B cell (primary cell): ENCODE measurements at regions not wholly inside any gene's neighbourhood (a gene's known extent, or its start where the extent isn't known, plus 50 kb on each side); places are given as distances from the start of the nearest gene placed in this dataset.

ENCODE experiments used
- ATAC-seq: fragments of 200-7000 bp; cut with Tn5 transposase; one replicate; pipeline ENCODE4 v1.10.0; 2021; ENCODE audit warnings: low read depth, mild to moderate bottlenecking, moderate number of reproducible peaks, moderate library complexity
- CTCF ChIA-PET: fragments of 350-600 bp; sonication (Branson Sonifier 250); formaldehyde crosslinking; loops from one replicate; lab custom pipeline; 2021; ENCODE audit warnings: antibody characterized with exemption, inconsistent platforms; lab: Charles Lee
- POLR2A ChIA-PET: fragments of 350-600 bp; sonication (Branson Sonifier 250); formaldehyde crosslinking; loops from one replicate; lab custom pipeline; 2021; ENCODE audit warnings: antibody characterized with exemption; lab: Charles Lee
- DNase-seq: peaks from one replicate; pipeline ENCODE4 v3.0.0; 2013
- H2AFZ ChIP-seq: 2 replicates; pipeline ENCODE4 v1.6.1; 2012; ENCODE audit warnings: mild to moderate bottlenecking, low read depth, low read length; ENCODE audit not compliant: insufficient read depth, poor library complexity, severe bottlenecking
- H3K27ac ChIP-seq, 2 donors: 1 replicate in 1 of 2; 2 replicates in 1 of 2; pipeline ENCODE4 v1.5.1; 2012 to 2013; ENCODE audit warnings: low read length in 2 of 2, mild to moderate bottlenecking in 2 of 2, moderate library complexity in 1 of 2
- H3K27me3 ChIP-seq, 4 experiments: fragments of 200-600 bp in 1 of 4; sonication (generic) in 1 of 4; replicated peaks in 1 of 4; 1 replicate in 2 of 4; 2 replicates in 2 of 4; pipeline versions ENCODE4 v1.6.1 to v1.7.0; 2013 to 2016; ENCODE audit warnings: low read length in 3 of 4, mild to moderate bottlenecking in 2 of 4, mixed read lengths in 1 of 4, moderate library complexity in 1 of 4; ENCODE audit not compliant: insufficient read depth in 4 of 4, control insufficient read depth in 3 of 4; ENCODE audit errors: control extremely low read depth in 1 of 4
- H3K36me3 ChIP-seq, 2 experiments: replicated peaks in 1 of 2; 1 replicate in 1 of 2; 2 replicates in 1 of 2; pipeline versions ENCODE4 v1.6.1 to v1.7.1; 2013; ENCODE audit warnings: low read length in 1 of 2; ENCODE audit not compliant: insufficient read depth in 2 of 2, control insufficient read depth in 1 of 2; ENCODE audit errors: control extremely low read depth in 1 of 2, extremely low read depth in 1 of 2
- H3K4me1 ChIP-seq, 2 donors: fragments of 200-600 bp in 1 of 2; sonication (generic) in 1 of 2; 1 replicate in 1 of 2; 2 replicates in 1 of 2; pipeline versions ENCODE4 v1.5.1 to v1.6.1; 2013 to 2017; ENCODE audit warnings: low read length in 2 of 2; ENCODE audit not compliant: control insufficient read depth in 2 of 2, insufficient read depth in 2 of 2
- H3K4me2 ChIP-seq: replicated peaks from 2 replicates; pipeline ENCODE3; 2012; ENCODE audit warnings: mild to moderate bottlenecking, low read depth, low read length; ENCODE audit not compliant: poor library complexity, severe bottlenecking
- H3K4me3 ChIP-seq, 5 experiments: fragments of 200-600 bp in 1 of 5; sonication (generic) in 1 of 5; 1 replicate in 3 of 5; 2 replicates in 2 of 5; pipeline versions ENCODE4 v1.5.1 to v1.7.0; 2011 to 2016; ENCODE audit warnings: low read length in 4 of 5, mild to moderate bottlenecking in 4 of 5, low read depth in 2 of 5, control low read depth in 1 of 5, moderate library complexity in 1 of 5; ENCODE audit not compliant: insufficient read depth in 1 of 5; ENCODE audit errors: control extremely low read depth in 1 of 5, extremely low read depth in 1 of 5
- H3K79me2 ChIP-seq: fragments of 200-600 bp; sonication (generic); one replicate; pipeline ENCODE4 v1.6.0; 2016; ENCODE audit warnings: low read length; ENCODE audit not compliant: control insufficient read depth, insufficient read depth
- H3K9ac ChIP-seq: fragments of 200-600 bp; sonication (generic); 2 replicates; pipeline ENCODE4 v1.6.1; 2017; ENCODE audit warnings: mild to moderate bottlenecking, low read length, moderate library complexity
- H3K9me3 ChIP-seq, 3 donors: one replicate each; pipeline versions ENCODE4 v1.6.1 to v1.7.1; 2013; ENCODE audit warnings: low read length in 2 of 3; ENCODE audit not compliant: control insufficient read depth in 2 of 3, insufficient read depth in 1 of 3; ENCODE audit errors: control extremely low read depth in 1 of 3
- H4K20me1 ChIP-seq: 2 replicates; pipeline ENCODE4 v1.6.0; 2012; ENCODE audit warnings: mild to moderate bottlenecking, low read length; ENCODE audit not compliant: insufficient read depth, control insufficient read depth, poor library complexity, severe bottlenecking
- H3K27ac Mint-ChIP-seq: one replicate; pipeline ENCODE4 v1.8.0; 2021; ENCODE audit warnings: mixed read lengths
- H3K27me3 Mint-ChIP-seq: one replicate; pipeline ENCODE4 v1.8.0; 2021; ENCODE audit warnings: mixed read lengths
- H3K4me1 Mint-ChIP-seq: one replicate; pipeline ENCODE4 v1.8.0; 2021; ENCODE audit warnings: mixed read lengths
- H3K4me3 Mint-ChIP-seq: one replicate; pipeline ENCODE4 v1.8.0; 2021; ENCODE audit warnings: mixed read lengths
- H3K9me3 Mint-ChIP-seq: one replicate; pipeline ENCODE4 v1.8.0; 2022; ENCODE audit warnings: mixed read lengths; ENCODE audit not compliant: insufficient read depth
- CTCF ChIP-seq: fragments of 200-600 bp; IDR thresholded peaks from one replicate; pipeline ENCODE4 v1.8.0; 2022; ENCODE audit warnings: antibody characterized with exemption, mild to moderate bottlenecking
- EZH2 ChIP-seq: IDR thresholded peaks from 2 replicates; pipeline ENCODE4 v1.6.1; 2012; ENCODE audit warnings: borderline replicate concordance, low read depth, mild to moderate bottlenecking, moderate library complexity, low read length; ENCODE audit not compliant: insufficient read depth, poor library complexity, severe bottlenecking
- WGBS: methylation state at CpG from one replicate; pipeline ENCODE4 v1.1.5; 2013; ENCODE audit warnings: missing lambda C conversion rate; ENCODE audit not compliant: insufficient coverage; 5-methylcytosine and 5-hydroxymethylcytosine counted together
- intact Hi-C: fragments of 100-400 bp; cut with micrococcal nuclease; formaldehyde crosslinking; loops from one replicate; pipeline ENCODE4 v1.10.0; 2022

- no peak overlapping the region for H2AFZ ChIP-seq
- no peaks in the 10 kb centered on the region for H3K4me1 ChIP-seq
- H3K9ac ChIP-seq, result no peak overlapping the region
- H3K4me3 ChIP-seq, result no peak overlapping the region
- DNase-seq (no peak), ATAC-seq (no peak)
- ChIA-PET POLR2A (no interaction called here), CTCF (no interaction called here)
- no peaks in the 10 kb centered on the region for H3K79me2 ChIP-seq
- no peaks in the 10 kb centered on the region for H3K36me3 ChIP-seq
- no peaks in the 10 kb centered on the region for H3K9me3 Mint-ChIP-seq
- WGBS, result 85% methylated on average over 5 of the region's 5 CpGs
- no peaks in the 10 kb centered on the region for H3K4me1 Mint-ChIP-seq
- no peaks in the 10 kb centered on the region for H3K27me3 ChIP-seq
- peaks cover 5% of the 10 kb centered on the region for H3K27me3 Mint-ChIP-seq
- peaks cover 0 to 8% (median 0%) of the 10 kb centered on the region in 3 donors for H3K9me3 ChIP-seq
- H3K4me3 Mint-ChIP-seq, result no peak overlapping the region
- no peaks in the 10 kb centered on the region for H4K20me1 ChIP-seq
- H3K27ac ChIP-seq, result no peak overlapping the region
- no peak for TF ChIP-seq CTCF
- no peak for TF ChIP-seq EZH2
- no peak overlapping the region for H3K4me2 ChIP-seq
- H3K27ac Mint-ChIP-seq, result no peak overlapping the region
- intact Hi-C loops, result no loop called here
These were observed 83.1 kb downstream of the CTAGE1 start for GRCh38 chr18:22334567-22334966.

- WGBS, result 65% methylated on average over 5 of the region's 5 CpGs
- Histone ChIP-seq H3K27me3 (no peaks in the 10 kb centered on the region), H3K36me3 (no peaks in the 10 kb centered on the region), H3K4me3 (no peak overlapping the region), H3K9ac (no peak overlapping the region), H4K20me1 (no peaks in the 10 kb centered on the region), H3K4me2 (no peak overlapping the region), H2AFZ (no peak overlapping the region), H3K27ac (no peak overlapping the region), H3K4me1 (no peaks in the 10 kb centered on the region), H3K9me3 (peaks cover 0 to 16% (median 0%) of the 10 kb centered on the region in 3 donors), H3K79me2 (no peaks in the 10 kb centered on the region)
- CTCF ChIA-PET, result interaction anchor here (0.6 kb wide), 1 partner anchor 86 kb away, joined by 3 read pairs; no protein-coding TSS in a partner anchor
- TF ChIP-seq CTCF (no peak), EZH2 (no peak)
- Mint-ChIP-seq H3K4me1 (no peaks in the 10 kb centered on the region), H3K4me3 (no peak overlapping the region), H3K27me3 (peaks cover 12% of the 10 kb centered on the region), H3K27ac (no peak overlapping the region), H3K9me3 (no peaks in the 10 kb centered on the region)
- ATAC-seq, result no peak
- POLR2A ChIA-PET, result no interaction called here
- intact Hi-C loops, result no loop called here
- no peak for DNase-seq
These were observed 85.1 kb downstream of the CTAGE1 start for GRCh38 chr18:22332590-22332989.
